ENCODE measurements at regions not wholly inside any gene's neighbourhood (a gene's known extent, or its start where the extent isn't known, plus 50 kb on each side); places are given as distances from the start of the nearest gene placed in this dataset.

DNA sequence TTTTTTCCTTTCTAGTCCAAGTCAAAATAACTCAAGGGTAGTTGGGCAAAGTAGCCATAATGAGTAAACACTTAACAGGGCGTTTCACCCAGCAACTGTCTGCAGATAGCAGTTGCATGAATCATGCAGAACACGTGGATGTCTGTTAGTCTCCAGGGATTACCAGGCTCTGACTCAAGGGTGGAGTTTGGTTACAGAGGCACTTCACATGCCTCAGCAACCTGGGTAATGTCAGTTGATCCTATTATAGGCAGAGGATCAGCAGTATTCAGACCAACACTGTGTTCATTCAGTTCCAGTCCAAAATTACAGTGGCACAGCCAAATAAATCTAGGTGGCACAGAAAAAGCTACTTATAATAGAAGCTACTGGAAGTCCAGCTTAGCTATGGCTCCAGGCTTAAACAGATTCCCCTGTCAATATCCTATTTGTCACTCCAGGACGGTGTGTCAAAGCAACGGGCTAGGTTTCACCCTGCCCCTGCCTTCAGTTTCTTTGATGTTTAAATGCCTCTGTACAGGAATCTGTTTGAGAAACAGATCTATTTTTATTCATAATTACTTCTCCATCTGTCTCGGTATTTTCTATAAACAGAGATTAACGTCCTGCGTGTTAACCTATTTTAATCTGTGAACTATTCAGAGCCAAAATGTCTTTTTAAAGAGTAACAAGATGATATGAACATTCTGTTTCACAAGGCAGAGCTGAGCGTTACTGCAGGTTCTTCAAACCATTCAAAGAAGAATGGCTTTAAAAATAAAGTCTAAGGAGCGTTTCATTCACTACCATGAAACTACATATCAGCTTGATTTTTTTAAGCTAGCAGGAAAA is 162.6 kb upstream of the AKR1E2 start:
- DNase-seq (ENCODE audit: low read depth in 2 of 2): no peak

DNA sequence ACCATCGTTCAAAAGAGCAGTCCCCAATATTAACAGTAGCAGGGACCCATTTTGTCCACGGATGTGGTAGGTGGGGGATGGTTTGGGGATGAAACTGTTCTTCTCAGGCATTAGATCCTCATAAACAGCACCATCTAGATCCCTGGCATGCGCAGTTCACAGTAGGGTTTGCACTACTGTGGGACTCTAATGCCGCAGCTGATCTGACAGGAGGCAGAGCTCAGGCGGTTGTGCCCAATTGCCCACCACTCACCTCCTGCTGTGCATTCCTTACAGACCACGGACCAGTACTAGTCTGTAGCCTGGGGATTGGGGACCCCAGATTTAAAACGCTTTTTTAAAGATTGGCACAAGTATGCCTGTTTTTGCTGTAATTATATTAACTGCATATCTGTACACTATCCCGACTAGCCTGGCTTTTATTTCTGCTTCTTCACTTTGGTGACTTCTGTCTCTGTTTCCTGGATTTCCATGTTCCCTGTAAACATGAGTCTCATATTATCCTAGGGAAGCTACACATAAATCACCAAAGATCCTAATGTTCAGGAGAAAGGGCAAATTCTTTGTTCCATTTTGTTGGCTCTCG is 163.3 kb upstream of the AKR1E2 start:
- DNase-seq (ENCODE audit: low read depth in 2 of 2): no peak

DNA sequence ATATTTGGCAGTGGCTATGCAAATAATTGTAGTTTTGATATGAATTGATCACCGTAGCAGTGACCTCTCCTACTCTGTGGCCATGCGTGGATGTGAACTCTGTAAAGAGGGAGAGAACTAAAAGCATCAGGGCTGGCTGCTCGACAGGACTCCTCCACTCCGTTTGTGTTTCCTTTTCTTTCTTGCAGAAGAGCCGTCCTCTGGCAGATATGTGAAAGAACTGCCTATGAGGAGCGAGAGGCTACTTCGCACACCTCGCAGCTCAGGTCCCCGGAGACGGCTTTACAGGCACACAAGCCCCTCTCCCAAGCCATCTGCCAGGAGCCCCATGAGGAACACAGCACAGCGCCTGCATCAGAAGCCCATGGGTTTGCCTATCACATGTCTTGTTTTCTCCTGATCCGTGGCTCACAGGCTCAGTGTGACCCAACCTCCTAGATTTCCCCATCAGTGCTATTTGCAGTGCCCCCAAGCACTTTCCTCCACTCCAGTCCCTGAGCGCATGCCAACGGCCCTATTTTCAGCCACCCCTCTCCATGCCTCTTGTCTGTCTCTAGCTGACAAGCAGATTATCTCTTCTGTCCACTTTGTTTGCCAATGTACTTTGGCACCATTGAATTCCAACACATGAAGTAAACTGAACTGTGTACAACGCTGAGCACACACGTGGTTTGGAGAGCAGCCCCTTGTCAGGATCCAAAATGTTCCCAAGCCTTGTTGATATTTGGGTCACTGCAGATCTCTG is 164.3 kb upstream of the AKR1E2 start:
- no peak for DNase-seq (ENCODE audit: low read depth in 2 of 2)

DNA sequence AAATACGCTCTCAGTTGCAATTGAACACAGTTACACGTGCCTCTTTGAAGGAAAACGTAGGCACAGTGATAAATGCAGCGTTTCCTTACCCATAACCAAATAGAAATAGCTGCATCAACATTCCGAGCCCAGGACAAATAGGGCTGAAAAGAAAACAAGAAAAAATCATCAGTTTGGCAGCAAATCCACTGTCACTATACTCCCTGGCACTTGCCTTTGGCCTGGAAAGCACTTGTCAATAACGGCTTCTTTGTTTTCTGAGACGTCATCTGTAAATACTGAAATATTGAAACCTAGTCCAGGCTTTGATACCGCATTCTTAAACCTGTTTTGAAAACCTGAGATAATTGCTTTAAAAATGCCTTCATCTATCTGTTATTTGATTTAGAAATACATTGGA is 167.2 kb upstream of the AKR1E2 start:
- DNase-seq (ENCODE audit: low read depth in 2 of 2): no peak

DNA sequence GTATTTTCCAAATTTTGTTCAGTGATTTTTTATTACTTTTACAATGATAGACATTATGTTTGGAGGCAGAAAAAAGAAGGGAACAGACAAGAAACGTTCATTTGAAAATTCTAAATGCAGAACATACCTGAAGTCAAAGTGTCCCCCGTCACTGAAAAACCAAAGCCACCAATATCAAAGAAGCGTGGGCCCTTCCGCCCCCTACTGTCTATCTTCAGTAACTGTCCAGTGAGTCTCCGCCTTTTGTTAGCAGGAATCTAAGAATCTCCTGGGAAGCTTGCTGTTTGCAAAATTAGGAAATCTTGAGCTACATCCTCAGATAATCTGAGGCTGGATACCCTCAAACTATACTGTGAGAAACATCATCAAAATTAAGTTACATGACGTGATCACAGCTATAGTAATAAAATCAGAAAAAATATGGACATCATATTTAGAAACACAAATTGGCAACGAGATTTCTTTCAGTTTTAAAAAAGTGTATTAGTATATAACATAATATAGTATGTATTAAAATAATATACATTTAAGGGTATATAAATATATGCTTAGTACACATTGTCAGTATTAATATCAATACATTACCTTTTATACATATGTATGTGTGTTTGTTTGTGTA is 169.3 kb upstream of the AKR1E2 start:
- peak; percentile 20 to 25 for DNase-seq (ENCODE audit: low read depth in 2 of 2)

DNA sequence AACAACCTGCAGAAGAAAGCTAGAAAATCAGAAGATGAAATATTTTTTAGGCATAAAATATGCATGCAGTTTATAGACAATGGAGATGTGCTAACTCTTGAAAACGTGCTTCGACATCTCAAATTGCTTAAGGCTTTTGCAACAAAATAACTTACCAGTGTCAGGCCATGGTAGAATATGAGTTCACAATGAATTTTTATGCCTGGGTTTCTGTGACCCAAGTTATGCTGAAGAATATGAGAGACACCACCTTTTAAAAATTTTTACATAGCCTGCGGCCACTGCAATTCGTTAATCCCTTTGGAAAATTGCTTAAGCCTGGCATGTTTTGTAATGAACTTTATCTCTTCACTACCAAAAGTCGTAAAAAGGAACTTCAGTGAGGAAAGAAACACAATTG is 170.1 kb upstream of the AKR1E2 start:
- no peak for DNase-seq (ENCODE audit: low read depth in 2 of 2)

DNA sequence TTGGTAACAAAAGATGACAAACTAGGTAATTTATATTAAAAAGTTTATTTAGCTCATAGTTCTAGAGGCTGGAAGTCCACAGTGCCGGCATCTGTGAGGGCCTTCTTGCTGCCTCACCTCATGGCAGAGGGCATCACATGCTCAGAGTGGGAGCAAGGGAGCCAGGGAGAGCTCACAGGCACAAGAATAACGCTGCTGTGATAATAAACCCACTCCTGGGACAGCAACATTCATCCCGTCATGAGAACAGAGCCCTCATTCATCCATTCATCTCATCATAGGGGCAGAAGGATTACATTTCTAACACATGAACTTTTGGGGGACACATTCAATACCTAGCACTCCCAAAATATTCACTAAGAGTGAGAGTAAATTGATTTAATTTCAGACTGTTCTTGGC is 170.6 kb upstream of the AKR1E2 start:
- no peak for DNase-seq (ENCODE audit: low read depth in 2 of 2)

DNA sequence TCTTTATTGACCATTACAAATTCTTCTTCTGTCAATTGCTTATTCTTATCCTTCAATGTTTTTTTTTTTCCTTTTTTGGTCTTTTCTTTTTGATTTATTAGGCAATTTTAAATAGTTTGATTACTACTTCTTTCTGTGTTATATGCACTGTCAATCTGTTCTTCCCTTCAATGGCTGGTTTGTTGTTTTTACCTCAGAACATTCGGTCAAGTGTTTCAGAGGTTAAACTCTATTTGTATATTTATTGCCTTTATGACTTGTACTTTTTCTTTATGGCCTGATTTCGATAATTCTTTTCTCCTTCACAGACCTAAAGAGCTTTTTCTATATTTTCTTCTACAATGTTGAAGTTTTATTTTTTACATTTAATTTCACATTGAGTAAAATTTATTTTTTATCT is 171.5 kb upstream of the AKR1E2 start:
- DNase-seq (ENCODE audit: low read depth in 2 of 2): no peak

DNA sequence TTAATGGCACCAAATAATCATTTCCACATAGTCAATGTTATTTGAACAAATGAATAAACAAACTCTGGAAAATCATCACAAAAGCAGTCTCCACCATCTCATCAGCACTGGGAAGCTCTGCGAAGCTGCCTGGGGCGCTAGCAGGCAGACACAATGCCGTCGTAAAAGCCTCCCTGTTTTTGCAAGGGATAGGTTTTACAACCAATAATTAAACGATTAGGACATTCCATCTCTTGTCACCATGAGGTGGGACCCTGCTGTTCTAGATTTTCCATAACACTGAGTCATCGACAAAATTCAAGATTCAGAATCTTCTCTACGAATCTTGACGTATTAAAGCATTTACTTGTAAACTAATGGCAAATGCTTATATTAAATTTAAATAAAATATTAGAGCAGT is 172.8 kb upstream of the AKR1E2 start:
- DNase-seq (ENCODE audit: low read depth in 2 of 2): no peak

DNA sequence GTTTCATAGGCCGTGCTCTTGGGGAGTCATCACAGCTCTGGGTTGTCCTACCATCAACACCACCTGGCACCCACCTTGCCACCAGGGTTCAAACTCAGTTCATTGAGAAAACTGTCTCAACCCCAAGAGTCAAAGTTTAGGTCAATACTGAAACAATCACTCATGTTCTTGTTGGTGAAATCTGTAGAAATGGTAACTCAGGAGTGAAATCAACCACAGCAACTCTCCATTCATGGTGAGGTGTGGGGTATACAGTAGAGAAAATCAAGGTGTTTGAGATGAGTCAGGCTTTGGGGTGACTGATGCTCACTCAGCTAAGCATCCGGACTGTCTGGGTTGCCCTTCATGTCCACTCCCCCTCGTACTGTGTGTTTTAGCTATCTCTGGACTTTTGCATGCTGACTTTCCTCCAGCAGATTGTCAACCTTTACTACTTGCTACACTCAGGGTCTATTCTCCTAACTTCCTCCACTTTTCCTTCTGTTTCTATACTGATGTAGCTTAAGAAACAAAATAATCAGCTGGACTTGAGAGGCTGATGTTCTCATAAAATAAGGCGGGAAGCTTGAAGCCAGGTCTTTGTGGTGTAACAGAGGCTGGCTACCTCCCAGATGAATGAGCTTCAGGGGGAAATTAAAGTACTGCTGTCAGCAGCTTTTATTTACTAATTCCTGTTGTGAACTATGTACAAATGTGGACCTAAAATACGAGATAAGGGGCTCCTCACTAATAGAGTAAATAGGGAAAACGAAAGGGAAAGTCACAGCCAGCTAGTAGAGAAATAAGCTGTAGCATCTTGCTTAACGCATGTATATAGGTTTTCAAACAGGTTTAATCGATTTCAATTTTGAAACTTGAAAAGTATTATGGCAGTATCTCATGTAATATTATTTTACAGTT is 173.6 kb upstream of the AKR1E2 start:
- DNase-seq (ENCODE audit: low read depth in 2 of 2): no peak

DNA sequence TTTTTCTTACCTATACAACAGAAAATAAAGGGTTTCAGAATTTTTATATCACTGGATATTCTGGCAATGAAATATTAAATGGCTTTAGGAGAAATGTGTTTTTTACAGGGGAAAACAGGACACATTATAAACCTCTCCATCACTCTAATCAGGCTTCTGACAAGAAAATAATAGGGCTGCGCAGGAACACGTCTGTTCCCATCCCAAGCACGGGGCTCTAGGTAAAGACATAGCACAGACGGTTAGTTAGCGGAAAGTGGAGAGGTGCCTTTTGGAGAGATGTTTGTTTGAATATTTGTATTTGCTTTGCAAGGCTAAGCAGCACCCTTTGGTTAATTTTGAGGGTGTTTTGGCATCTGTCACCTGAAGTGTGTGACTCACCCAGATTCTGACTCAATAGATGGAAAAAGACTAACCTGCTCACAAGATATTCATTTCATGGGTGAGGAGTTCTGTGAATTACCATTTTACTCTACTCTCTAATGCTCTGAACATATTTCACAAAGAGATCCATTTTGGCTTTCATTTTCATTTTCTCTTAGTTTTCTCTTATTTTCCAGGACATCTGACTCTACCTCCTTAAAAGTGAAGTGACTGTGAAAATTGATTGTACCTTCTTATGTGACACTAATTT is 174.5 kb upstream of the AKR1E2 start:
- no peak for DNase-seq (ENCODE audit: low read depth in 2 of 2)

DNA sequence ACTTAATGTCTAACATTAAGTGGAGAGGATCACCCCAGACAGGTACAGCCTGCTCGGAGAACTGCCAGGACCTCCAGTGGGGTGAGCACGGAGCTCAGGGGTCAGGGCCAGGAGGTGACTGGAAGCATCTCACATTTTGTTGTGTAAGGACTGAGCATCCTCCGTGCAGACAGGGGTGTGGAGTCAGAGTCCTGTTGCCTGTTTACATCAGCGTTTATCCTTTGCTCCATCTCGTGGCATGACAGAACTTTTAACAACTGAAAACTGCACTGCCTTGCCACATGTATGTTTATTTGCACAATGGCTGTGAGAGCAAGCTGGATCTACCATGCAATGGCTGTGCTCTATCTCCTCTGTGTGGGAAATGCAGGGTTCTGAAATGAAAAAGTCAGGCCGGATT is 175.4 kb upstream of the AKR1E2 start:
- no peak for DNase-seq (ENCODE audit: low read depth in 2 of 2)

DNA sequence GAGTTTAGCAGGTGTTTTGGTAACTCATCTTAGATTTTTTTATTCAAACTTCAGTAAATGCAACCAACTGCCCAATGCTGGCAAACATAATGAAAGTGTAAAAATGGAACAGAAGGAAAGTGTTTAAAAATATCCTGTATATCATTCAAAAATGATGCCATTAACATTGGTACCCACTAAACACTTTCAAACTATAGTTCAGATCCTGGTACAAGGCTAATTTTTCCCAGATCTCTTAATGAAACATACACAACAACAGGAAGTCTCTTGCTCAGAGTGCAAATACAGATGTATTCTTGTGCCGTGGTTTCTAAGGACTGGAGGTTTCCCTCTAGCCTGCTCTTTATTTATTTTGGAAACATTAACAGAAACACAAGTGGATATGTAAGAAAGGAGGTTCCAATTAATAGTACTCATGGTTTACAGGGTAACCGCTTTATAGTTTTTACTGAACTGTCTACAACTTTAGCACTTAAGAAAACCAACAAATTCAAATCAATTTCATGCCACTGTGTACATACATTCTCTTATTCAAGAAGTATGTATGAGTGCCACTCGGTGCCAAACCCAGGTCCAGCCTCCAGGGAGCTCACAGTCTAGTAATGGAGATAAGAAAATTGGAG is 176.0 kb upstream of the AKR1E2 start:
- DNase-seq (ENCODE audit: low read depth in 2 of 2): no peak

DNA sequence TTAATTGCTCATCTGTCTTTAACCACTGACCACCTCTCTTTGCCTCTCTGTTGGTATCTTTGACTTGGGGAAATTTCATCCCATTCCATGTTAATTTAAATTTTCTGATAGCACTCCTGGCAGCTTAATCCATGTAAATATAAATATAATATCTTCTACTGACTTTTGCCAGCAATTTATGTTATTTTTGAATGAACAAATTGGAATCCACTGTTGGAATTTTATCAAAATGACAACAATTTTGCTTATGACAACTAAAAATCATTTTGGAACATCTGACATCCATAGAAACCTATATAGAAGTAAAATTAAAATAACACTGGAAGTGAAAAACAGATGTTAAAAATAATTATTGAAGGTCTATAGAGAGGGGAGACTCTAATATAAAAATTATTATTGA is 176.5 kb upstream of the AKR1E2 start:
- no peak for DNase-seq (ENCODE audit: low read depth in 2 of 2)

DNA sequence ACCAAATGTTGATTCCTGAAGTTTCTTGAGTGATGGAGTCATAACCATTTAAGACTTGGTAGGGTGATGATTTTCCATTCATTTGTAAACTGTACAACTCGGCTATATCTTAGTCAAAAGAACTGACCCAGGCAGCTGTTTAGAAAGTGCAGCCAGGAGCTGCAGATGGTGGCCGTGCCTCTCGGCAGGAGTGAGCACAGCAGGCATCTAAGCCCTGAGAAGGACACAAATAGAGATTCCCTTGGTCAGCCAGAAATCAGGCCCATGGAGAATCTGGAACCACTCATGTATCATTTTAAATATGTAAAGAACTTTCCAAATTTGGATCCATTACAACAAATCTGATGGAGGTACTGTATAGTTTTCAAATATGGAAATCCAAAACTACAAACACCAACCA is 177.0 kb upstream of the AKR1E2 start:
- no peak for DNase-seq (ENCODE audit: low read depth in 2 of 2)

DNA sequence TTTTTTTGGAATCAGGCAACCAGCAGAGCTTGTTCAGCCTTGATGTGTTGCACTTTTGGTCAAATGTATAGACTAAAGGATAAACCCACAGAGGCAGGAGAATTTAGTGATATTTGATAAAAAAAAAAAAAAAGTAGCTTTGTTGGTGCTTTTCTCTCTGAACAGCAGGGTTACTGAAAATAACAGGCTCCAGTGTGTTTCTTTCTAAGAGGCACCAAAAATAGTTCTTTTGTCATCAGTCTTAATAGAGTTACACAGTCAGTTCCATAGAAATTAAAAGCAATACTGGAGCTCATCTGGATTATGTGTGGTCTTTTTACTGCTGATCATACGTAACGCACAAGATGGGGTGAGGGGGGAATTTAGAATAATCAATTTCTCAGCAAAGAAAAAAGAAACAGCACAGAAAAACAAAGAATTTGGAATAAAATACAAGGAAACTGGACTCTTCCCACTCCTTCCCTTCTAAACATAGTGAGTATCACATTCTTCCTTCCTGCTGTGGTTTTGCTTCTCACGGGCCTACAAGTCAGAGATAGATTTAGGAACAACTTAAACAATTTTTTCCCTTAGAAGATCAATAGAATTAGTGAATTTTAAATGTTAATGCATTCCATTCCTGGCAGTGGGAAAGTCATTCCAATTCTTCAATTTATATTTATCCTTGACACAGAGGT is 178.8 kb upstream of the AKR1E2 start:
- no peak for DNase-seq (ENCODE audit: low read depth in 2 of 2)

DNA sequence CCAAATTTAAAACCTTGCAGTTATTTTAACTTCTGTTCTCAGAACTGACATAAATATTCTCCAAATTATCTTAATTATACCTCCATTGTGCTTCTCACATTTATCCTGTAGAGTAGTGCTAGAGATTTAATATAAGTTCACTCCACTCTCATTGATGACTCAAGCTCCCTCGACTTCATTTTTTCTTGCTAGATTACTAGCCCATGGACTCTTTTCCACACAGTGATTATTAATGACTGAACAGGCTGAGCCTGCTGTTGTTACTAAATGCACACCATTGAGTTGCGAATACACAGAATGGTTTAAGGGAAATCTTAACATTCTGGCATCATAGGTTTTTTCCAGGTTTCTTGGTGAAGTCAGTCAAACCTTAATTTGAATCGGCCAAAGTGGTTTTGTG is 179.5 kb upstream of the AKR1E2 start:
- DNase-seq (ENCODE audit: low read depth in 2 of 2): no peak

DNA sequence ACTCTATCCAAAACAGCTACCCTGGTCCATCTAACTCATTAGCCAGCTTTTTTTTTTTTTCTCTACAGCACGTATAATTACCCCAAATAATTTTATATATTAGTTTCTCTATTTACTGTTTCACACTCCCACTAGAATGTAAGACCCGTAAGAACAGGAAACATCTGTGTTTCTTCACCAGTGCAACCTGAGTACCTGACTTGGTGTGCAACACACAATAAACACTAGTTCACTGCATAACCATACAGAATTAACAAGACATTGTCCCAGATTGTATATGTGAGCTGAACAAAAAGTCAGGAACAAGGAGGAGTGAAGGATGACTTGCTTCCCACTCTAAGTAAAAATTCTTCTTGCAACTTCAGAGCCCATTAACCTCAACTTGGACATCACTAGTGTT is 180.2 kb upstream of the AKR1E2 start:
- DNase-seq (ENCODE audit: low read depth in 2 of 2): no peak

DNA sequence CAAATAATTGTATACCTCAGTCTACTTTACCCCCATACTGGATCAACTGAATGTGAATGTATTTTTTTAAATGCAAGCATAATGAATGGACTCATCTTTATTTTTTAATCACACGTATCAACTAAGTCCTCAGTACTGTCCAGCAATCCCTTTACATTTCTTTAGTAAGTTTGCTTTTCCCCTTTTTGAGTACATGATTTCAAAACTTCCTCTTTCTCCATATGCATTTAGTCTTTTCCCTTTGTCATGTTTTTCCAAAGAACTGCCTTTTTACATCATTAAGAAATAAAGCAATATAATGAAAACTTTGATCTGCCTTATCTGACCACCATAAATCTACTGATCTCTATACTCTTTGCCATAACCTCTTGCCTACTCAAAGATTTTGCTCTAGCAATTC is 182.5 kb upstream of the AKR1E2 start:
- no peak for DNase-seq (ENCODE audit: low read depth in 2 of 2)

DNA sequence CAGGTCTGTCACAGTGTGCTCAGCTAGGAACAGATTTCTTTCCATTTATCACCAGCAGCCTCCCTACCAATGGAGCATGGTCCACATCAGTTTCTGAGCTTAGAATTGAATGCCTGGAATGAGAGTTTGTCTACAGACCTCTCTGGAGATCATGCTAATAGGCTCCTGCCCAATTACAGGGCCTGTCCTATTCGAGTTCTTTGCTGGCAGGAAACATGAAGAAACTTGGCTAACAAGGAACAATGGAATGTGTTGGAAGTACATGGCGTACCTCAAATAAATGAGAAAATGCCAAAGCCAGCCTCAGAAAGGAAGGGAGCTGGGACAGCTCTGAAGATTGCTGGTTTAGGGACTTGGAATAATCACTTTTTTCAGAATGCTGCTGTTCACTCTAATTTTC is 186.0 kb upstream of the AKR1E2 start:
- DNase-seq (ENCODE audit: low read depth in 2 of 2): no peak
